Inflammatory macrophage treated with lipopolysaccharide for 4 hours (primary cell): ENCODE measurements at regions not wholly inside any gene's neighbourhood (a gene's known extent, or its start where the extent isn't known, plus 50 kb on each side); places are given as distances from the start of the nearest gene placed in this dataset.

Experiments used
- DNase-seq: peaks from one replicate; pipeline ENCODE4 v3.0.0-alpha.2; 2020

DNA sequence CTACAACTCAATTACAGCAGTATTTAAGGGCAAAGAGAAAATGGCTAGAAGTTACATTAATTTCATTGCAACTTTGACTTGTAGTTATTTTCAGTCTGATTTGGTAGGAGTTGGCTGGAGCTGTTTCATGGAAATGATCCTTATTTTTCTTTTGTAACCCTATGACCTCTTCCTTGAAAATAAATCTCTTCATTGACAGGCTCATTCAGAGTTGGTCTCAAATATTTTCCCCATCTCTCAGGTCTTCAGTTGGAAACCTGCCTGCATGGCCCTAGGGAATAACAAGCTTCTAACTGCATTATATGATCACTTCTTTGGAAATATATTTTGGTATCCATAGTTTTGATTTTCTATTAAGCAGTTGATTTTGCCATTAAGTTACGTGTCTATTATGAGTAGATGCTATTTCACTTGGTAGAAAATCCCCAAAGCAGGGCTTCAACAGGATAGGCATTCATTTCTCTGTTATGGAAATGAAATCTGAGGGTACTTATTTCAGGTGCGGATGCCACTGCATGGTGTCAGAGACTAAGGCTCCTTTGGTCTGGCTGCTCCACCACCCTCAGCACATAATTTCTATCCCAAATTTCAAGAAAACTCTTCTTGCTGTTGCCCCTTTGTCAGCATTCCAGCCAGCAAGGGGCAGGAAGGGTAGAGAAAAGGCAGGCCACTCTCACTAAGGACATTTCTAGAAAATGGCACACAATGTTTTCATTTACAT, 502.5 kb downstream of the SPRY1 start:
- DNase-seq, result no peak

DNA sequence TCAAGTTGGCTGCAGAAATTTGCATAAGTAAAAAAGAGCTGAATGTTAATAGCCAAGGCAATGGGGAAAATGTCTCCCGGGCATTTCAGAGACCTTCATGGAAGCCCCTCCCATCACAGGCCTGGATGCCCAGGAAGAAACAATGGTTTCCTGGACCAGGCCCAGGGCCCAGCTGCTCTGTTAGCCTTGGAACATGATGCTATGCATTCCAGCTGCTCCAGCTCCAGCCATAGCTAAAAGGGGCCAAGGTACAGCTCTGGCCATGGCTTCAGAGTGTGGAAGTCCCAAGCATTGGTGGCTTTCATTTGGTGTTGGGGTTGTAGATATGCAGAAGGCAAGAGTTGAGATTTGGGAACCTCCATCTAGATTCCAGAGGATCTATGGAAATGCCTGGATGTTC, 508.3 kb downstream of the SPRY1 start:
- no peak for DNase-seq

DNA sequence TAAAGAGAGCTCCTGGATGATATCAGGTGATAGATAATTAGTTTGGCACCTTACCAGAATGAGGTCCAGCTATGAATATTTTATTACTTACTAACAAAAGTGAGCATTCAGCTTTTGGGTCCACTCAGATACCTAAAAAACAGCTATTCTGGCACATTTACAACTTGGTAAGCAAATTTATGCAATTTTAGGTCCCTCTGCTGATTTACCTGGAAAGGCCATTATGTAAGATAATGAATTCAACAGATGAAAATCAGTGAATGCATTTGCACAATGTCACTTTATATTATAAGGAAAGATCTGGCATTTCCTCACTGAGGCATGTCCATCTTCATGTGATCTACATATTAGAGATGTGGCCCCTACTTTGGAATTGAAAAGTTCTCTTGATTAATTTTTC, 517.0 kb downstream of the SPRY1 start:
- no peak for DNase-seq

DNA sequence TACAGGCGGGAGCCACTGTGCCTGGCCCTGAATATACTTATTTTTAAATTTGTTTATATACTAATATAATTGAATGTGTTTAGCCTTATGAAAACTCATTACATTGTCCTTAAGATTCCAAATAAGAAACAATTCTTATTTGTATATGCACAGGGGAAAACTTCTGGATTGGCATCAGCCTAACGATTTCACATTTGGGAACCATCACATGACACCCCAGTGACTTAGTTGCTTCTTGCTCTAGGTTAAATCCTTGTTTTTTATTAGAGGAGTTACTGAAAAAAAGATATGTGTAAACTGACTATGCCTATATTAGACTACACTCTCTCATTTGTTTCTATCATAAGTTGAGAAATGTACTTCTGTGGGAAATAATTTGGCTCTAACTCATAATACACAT, 520.2 kb downstream of the SPRY1 start:
- DNase-seq, result no peak

- no peak for DNase-seq
Measured at GRCh38 chr4:123919576-123920098, 523.0 kb downstream of the SPRY1 start.

- DNase-seq, result no peak
Measured at GRCh38 chr4:123921339-123921738, 524.7 kb downstream of the SPRY1 start.

DNA sequence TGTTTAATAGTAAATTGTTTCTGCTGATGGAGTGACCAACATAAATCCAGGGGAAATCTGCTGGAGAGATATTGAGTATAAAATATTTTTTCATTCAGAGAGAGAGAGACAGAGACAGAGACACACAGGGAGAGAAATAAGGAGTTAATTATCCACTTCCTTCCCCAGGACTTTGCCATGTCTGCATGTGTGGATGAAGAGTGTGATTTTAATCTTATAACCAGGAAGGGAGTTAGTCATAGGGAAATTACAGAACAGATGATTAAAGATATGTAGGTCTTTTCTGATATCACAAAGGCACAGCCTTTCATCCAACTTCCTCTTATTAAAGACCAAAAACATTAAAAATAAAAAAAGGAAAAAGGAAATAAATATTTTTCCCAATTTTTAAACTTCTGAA, 526.3 kb downstream of the SPRY1 start:
- no peak for DNase-seq

DNA sequence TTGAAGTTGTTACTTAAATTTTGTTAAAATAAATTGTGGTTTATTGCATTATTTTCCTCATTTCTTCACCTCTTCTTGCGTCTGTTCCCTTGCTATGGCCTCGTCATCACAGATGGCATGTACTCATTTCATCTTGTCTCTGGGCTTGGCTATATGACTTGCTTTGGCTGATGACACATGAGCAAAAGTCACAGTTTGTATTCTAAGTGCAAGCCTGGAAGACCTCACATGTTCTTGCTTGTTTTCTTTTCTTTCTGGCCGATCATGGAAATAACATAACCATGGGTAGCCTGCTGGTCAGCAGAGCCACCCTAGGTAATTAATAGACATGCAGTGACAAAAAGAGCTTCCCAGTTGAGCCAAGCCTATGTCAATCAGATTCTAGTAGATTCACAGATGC, 527.9 kb downstream of the SPRY1 start:
- no peak for DNase-seq

DNA sequence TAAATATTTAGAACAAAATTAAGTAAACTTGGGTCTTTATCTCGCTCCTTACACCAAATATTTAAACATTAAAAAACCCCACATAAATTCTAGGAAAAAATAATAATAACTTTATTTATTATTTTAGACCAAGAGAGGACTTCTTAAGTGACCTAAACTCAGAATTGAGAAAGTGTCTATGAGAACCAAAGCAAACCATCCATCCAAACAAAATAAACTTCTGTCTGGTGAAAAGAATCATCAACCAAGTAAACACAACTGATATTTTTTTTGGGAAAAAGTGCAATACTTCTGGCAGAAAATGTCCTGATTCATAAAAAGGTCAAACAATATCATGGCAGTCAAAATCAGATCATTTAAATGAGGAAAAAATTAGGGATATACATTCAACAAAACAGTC, 533.0 kb downstream of the SPRY1 start:
- no peak for DNase-seq

DNA sequence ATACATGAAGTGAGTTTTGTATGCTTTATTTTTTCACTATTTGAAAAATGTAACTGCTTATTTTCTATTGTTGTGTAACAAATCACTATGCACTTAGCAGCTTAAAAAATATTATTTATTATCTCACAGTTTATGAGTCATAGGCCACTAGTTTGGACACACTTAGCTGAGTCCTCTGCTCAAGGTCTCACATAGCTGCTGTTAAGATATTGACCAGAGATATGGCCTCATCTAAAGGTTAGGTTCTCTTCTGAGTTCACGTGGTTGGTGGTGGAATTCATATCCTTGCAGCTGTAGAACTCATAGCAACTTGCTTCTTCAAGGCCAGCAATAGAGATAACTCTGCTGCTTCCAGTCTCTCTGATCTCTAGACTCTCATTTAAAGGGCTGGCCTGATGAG, 534.4 kb downstream of the SPRY1 start:
- no peak for DNase-seq

DNA sequence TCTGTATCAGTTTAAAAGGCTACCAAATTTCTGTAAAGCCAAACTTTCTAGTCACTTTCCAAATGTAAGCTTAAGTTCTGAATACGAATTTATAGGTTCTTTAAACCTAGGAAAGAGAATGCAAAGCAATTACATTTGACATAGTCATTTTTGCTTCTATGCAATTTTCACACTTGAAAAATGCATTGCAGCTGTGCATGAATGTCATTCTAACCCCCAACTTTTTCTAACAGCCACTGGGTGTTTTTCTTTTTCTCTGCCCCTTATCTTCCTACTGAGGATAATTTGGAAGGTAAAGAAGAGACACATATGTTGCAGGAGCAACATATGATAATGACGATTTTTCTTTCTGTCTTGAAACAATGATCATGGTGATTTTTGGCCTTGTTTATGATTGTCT, 537.5 kb downstream of the SPRY1 start:
- no peak for DNase-seq

DNA sequence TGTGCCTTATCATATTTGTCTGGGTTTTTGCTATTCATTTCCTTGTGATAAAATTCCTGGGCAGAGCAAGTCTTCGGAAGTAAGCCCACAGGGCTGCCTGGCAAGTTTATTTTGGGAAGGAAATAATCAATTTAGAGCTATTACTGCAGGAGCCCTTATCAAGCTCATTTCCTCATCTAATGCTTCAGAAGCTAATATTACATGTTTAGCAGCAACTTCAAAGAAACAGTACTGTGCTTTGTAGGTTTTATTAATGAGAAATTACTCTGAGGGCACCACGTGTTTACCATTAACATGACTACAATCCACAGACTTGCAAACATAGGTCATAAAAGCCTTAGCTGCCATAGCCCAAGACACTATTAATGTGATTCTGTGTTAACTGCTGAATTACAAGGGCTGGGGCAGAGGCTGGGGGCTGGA, 540.0 kb downstream of the SPRY1 start:
- DNase-seq, result no peak

DNA sequence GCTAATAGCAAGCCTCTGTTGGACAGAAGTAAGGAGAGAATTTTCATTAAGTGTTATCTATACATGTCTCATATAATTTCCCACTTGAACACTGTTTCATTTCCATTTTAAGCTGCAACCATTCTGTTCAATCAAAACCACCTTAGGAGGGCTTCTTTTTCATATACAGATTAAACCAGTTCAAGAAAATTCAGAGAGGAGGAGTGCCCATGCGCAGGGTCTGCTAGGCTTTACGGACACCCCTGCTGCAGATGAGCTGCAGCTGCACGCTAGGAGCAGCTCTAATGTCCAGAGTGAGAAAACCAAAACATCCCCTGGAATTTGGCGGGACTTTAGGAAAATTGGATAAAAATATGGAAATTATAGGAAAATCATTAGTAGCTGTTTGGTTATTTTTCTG, 541.0 kb downstream of the SPRY1 start:
- DNase-seq, result no peak

DNA sequence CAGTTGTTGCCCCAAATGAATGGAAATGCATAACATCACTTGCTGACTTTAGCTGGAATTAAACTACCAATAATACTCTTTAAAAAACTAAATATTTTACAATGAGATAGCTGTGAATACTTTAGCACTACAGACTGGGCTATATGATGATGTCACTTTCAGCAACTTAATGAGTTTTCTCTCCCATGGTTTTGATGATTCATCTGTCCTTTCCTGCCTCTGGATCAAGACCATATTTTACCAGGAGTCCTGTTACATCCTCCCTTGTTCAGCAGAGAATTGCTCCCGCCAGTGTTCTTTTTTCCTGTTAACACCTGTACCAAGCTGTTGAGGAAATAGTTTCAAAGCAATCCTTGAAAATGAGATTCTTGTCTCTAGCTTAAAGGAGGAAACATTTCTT, 543.0 kb downstream of the SPRY1 start:
- no peak for DNase-seq

- no peak for DNase-seq
Measured at GRCh38 chr4:123940604-123941003, 544.0 kb downstream of the SPRY1 start.

- no peak for DNase-seq
Measured at GRCh38 chr4:123941306-123941705, 544.7 kb downstream of the SPRY1 start.

DNA sequence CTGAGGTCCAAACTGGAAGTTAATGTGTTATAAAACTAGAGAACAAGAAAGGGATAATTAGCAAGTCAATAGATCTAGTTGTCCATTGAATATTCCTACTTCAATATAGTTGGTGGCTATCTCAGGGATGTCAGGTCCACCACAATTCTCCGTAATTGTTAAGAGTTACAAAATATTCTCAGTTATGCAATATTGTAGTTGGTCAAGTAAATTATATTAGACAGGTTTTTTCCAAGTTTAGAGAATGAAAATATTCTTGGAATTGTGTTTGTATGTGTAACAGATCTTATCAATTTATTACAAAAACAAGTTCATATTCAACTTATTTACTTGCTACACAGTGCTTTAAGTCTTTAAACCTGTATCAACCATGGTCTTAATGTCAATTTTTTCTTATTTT, 547.4 kb downstream of the SPRY1 start:
- DNase-seq, result no peak

GRCh38 chr4:123945301-123945700, 548.7 kb downstream of the SPRY1 start:
- DNase-seq, result no peak

GRCh38 chr4:123950530-123950929, 553.9 kb downstream of the SPRY1 start:
- DNase-seq, result no peak

DNA sequence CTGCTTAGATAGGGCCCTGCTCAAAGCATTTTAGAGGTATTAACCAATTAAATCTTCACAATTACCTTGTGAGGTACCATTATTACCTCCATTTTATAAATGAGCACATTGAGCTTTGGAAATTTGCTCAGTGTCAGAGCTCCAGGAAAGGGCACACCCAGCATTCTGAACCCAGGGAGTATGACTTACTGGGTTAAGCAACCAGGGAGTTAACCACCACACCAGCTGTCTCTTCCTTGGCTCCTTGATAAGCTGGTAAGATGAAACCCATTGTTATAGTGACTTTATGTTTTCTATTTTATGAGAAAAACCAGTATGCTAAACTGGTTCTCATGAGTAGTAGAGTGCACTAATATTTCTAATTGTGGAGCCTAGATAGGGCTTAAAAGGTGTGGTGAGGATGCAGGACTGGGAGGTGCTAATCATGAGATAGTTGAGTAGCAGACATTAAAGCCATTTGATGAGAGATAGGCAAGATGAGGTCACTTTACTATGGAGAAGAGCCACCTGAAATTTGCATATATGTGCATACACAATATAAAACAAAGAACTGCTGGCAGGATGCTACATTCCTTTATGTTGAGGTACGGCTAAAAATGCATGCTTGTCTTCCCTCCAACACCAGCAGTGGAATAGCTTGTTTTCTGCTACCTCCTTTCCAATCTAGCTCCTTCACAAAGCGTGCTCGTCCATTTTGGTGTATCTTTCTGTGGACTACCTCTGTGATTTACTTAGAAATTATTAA, 556.1 kb downstream of the SPRY1 start:
- no peak for DNase-seq

- DNase-seq, result no peak
Measured at GRCh38 chr4:123953566-123953965, 557.0 kb downstream of the SPRY1 start.

DNA sequence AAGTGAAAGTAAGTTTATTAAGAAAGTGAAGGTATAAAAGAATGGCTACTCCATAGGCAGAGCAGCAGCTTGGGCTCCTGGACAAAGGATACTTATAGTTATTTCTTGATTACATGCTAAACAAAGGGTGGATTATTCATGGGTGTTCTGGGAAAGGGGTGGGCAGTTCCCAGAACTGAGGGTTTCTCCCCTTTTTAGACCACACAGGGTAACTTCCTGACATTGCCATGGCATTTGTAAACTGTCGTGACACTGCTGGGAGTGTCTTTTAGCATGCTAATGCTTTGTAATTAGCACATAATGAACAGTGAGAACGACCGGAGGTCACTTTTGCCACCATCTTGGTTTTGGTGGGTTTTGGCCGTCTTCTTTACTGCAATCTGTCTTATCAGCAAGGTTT, 557.6 kb downstream of the SPRY1 start:
- DNase-seq, result no peak

- DNase-seq, result no peak
Measured at GRCh38 chr4:123955167-123955800, 558.7 kb downstream of the SPRY1 start.

GRCh38 chr4:123956204-123956603, 559.6 kb downstream of the SPRY1 start:
- DNase-seq, result no peak
